PFSK-1 (cell line): ENCODE measurements at regions not wholly inside any gene's neighbourhood (a gene's known extent, or its start where the extent isn't known, plus 50 kb on each side); places are given as distances from the start of the nearest gene placed in this dataset.

Source experiments
- FOXP2 ChIP-seq: optimal IDR thresholded peaks from 2 replicates; pipeline ENCODE3; 2011; ENCODE audit warnings: borderline replicate concordance, control low read depth, inconsistent platforms; ENCODE audit not compliant: insufficient read depth; ENCODE audit errors: extremely low read length, extremely low read depth
- POLR2AphosphoS5 ChIP-seq: IDR thresholded peaks from 2 replicates; pipeline ENCODE4 v1.6.1; 2012; ENCODE audit warnings: low read depth, mild to moderate bottlenecking, control low read depth, low read length, moderate library complexity
- SIN3A ChIP-seq: IDR thresholded peaks from 2 replicates; pipeline ENCODE4 v1.6.1; 2012; ENCODE audit warnings: mild to moderate bottlenecking, low read length, moderate library complexity, borderline replicate concordance; ENCODE audit not compliant: insufficient read depth
- TAF1 ChIP-seq: IDR thresholded peaks from 2 replicates; pipeline ENCODE4 v1.6.1; 2012; ENCODE audit warnings: low read length, control low read depth, borderline replicate concordance; ENCODE audit not compliant: insufficient read depth
- TF ChIP-seq, protein P1 (sequence below), 2 experiments: IDR thresholded peaks; 2 replicates each; pipeline versions ENCODE4 v1.6.1 to v1.8.0; 2011 to 2012; ENCODE audit warnings: low read depth in 2 of 2, low read length in 2 of 2, control low read depth in 1 of 2, inconsistent platforms in 1 of 2, mild to moderate bottlenecking in 1 of 2, moderate library complexity in 1 of 2; ENCODE audit not compliant: insufficient read depth in 1 of 2

DNA sequence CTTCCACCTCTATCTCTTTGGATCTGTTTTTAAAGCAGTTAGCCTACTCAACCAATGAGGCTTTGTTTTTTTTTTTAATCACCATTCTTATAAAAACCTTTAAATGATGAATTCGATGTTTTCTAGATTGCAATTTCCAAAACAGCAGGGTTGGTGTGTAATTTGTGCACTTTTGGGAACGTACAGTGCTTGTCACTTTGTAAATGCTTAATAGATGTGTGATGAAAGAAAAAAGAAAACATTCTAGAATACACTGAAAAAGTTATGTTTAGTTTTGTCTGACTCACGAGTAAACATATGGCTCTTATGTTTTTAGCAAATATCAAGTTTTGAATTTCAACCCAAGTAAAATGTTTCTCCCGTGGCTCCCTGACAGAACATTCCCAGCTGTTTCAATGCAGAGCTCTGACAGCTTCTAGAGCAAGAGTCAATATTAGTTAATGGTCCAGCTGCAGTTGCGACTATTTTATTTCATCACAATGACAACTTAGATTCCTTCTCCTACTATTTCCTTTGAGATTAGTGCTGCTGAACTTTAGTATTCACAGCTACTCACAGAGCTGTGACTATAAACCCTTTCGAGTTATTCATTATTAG is 362.5 kb upstream of the ADAMTS5 start:
- TF ChIP-seq TAF1 = no peak
- TF ChIP-seq POLR2AphosphoS5 = no peak
- no peak for TF ChIP-seq SIN3A
- no peak for TF ChIP-seq FOXP2
- TF ChIP-seq, protein P1, sequence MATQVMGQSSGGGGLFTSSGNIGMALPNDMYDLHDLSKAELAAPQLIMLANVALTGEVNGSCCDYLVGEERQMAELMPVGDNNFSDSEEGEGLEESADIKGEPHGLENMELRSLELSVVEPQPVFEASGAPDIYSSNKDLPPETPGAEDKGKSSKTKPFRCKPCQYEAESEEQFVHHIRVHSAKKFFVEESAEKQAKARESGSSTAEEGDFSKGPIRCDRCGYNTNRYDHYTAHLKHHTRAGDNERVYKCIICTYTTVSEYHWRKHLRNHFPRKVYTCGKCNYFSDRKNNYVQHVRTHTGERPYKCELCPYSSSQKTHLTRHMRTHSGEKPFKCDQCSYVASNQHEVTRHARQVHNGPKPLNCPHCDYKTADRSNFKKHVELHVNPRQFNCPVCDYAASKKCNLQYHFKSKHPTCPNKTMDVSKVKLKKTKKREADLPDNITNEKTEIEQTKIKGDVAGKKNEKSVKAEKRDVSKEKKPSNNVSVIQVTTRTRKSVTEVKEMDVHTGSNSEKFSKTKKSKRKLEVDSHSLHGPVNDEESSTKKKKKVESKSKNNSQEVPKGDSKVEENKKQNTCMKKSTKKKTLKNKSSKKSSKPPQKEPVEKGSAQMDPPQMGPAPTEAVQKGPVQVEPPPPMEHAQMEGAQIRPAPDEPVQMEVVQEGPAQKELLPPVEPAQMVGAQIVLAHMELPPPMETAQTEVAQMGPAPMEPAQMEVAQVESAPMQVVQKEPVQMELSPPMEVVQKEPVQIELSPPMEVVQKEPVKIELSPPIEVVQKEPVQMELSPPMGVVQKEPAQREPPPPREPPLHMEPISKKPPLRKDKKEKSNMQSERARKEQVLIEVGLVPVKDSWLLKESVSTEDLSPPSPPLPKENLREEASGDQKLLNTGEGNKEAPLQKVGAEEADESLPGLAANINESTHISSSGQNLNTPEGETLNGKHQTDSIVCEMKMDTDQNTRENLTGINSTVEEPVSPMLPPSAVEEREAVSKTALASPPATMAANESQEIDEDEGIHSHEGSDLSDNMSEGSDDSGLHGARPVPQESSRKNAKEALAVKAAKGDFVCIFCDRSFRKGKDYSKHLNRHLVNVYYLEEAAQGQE (IDR thresholded peaks at IDR 0.05; ENCODE audit: insufficient read depth in 1 of 2, low read depth in 2 of 2, low read length in 2 of 2) = no peak

DNA sequence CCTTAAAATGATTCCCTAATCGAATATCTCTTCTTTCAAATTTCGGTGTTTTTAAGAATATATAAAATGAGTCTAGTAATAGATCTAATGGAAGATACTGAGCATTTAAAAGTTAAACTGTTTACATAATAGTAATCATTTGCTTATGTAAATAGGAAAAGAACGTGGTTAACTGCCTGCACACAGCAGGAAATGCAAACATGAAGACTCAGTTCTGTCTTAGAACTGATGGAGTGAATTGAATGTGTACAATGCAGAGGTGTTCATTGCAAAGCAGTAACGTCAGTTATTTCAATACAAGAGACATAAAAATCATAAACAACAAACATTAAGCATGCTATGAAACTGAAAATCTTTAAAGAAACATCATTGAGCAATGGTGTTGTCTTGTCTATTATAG is 359.4 kb upstream of the ADAMTS5 start:
- TF ChIP-seq FOXP2 (no peak), POLR2AphosphoS5 (no peak), SIN3A (no peak), TAF1 (no peak)
- TF ChIP-seq, protein P1 (IDR thresholded peaks at IDR 0.05; ENCODE audit: insufficient read depth in 1 of 2, low read depth in 2 of 2, low read length in 2 of 2) = no peak

DNA sequence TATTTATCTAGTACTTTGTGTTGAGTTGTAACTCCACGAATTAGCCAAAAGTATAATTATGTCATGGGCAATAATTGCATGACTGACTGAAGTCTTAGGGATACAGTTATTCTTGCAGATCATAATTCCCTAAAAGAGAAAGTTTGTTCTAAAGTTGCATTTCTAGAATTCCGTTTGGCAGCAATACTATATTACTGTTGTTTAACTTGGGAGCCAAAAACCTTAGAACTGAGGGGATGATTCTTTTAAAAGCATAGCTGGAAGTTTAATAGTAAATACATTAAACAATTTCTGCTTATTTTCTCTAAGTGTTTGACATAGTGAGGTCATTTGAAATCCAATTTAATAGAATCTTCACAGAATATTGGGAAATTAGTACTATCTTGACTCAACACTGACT is 356.4 kb upstream of the ADAMTS5 start:
- no peak for TF ChIP-seq POLR2AphosphoS5
- no peak for TF ChIP-seq TAF1
- no peak for TF ChIP-seq FOXP2
- TF ChIP-seq, protein P1 (IDR thresholded peaks at IDR 0.05; ENCODE audit: insufficient read depth in 1 of 2, low read depth in 2 of 2, low read length in 2 of 2) = no peak
- no peak for TF ChIP-seq SIN3A

DNA sequence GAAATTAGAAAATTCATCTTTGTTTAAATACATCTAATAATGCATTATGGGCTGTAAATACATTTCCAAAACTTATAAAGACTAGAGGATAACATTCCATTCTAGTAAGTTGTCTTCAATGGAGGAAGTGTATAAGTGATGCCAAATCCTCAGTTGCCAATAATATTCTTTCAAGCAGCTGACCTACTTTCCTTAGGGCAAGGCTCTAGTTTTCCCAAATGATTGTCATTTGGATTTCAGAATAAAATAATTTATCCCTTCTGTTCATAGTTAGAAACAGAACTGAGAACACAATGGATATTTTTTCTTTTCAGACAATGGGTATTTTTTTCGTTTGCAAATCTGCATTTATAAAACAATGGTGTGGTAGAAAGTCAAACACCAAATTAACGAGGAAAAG is 354.9 kb upstream of the ADAMTS5 start:
- TF ChIP-seq, protein P1 (IDR thresholded peaks at IDR 0.05; ENCODE audit: insufficient read depth in 1 of 2, low read depth in 2 of 2, low read length in 2 of 2) = no peak
- no peak for TF ChIP-seq POLR2AphosphoS5
- no peak for TF ChIP-seq SIN3A
- TF ChIP-seq TAF1 = no peak
- TF ChIP-seq FOXP2 = no peak

DNA sequence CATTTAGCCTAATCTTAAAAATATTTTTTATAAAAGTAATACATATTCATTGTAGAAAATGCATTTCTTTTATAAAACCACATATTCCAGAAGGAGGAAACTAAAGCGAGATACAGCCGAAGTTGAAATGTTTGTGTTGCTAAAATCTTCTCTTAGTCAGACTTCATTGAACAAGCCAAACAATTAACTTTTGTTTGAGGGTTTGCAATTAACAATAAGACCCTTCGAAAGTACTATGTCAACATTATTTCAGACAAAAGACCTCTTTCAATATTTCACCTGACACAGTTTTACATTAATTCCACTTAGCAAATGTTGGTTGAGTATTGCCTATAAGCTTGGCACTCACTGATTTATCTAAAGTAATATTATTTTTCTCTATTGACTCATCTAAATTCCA is 354.0 kb upstream of the ADAMTS5 start:
- TF ChIP-seq SIN3A = no peak
- no peak for TF ChIP-seq FOXP2
- no peak for TF ChIP-seq TAF1
- no peak for TF ChIP-seq POLR2AphosphoS5
- TF ChIP-seq, protein P1 (IDR thresholded peaks at IDR 0.05; ENCODE audit: insufficient read depth in 1 of 2, low read depth in 2 of 2, low read length in 2 of 2) = no peak
